ENCODE measurements at regions not wholly inside any gene's neighbourhood (a gene's known extent, or its start where the extent isn't known, plus 50 kb on each side); places are given as distances from the start of the nearest gene placed in this dataset.

GRCh38 chr2:194128810-194129209 is 1528.2 kb upstream of the SLC39A10 start:
- no peak for TF ChIP-seq CTCF (IDR thresholded peaks at IDR 0.05; ENCODE audit: control extremely low read depth in 1 of 3, insufficient read depth in 1 of 3, low read depth in 1 of 3, low read length in 3 of 3)
- no peak for TF ChIP-seq EZH2 (IDR thresholded peaks at IDR 0.05; ENCODE audit: low read depth, low read length, severe bottlenecking)
- TF ChIP-seq EP300 (IDR thresholded peaks at IDR 0.05; ENCODE audit: borderline replicate concordance in 1 of 2, low read depth in 2 of 2, low read length in 2 of 2): no peak
- no peak for TF ChIP-seq POLR2AphosphoS5 (IDR thresholded peaks at IDR 0.05; ENCODE audit: low read depth, low read length)
- TF ChIP-seq MAX (IDR thresholded peaks at IDR 0.05): no peak
- TF ChIP-seq ATF3 (IDR thresholded peaks at IDR 0.05; ENCODE audit: insufficient read depth, low read depth, low read length): no peak
- no peak for TF ChIP-seq CHD7 (IDR thresholded peaks at IDR 0.05; ENCODE audit: insufficient replicate concordance, low read length)
